Uterus (tissue), 2 donors: ENCODE measurements at regions not wholly inside any gene's neighbourhood (a gene's known extent, or its start where the extent isn't known, plus 50 kb on each side); places are given as distances from the start of the nearest gene placed in this dataset.

ENCODE experiments used
- CTCF ChIP-seq, 4 experiments: fragments of 200-600 bp in 2 of 4; fragments of 450-650 bp in 2 of 4; sonication (generic) in 2 of 4; IDR thresholded peaks; one replicate each; pipeline ENCODE4 v1.5.1; 2016 to 2019; ENCODE audit warnings: antibody characterized with exemption in 4 of 4, mild to moderate bottlenecking in 2 of 4, moderate library complexity in 1 of 4
- POLR2A ChIP-seq, 2 donors: fragments of 450-650 bp; IDR thresholded peaks; one replicate each; pipeline ENCODE4 v1.6.1; 2016; ENCODE audit warnings: antibody characterized with exemption in 2 of 2, mild to moderate bottlenecking in 1 of 2, moderate library complexity in 1 of 2

GRCh38 chr1:30110846-30111245 is 612.5 kb downstream of the MATN1 start:
- TF ChIP-seq CTCF (IDR thresholded peaks at IDR 0.05) (no peak), POLR2A (IDR thresholded peaks at IDR 0.05) (no peak)
